ENCODE measurements at regions not wholly inside any gene's neighbourhood (a gene's known extent, or its start where the extent isn't known, plus 50 kb on each side); places are given as distances from the start of the nearest gene placed in this dataset.

DNA sequence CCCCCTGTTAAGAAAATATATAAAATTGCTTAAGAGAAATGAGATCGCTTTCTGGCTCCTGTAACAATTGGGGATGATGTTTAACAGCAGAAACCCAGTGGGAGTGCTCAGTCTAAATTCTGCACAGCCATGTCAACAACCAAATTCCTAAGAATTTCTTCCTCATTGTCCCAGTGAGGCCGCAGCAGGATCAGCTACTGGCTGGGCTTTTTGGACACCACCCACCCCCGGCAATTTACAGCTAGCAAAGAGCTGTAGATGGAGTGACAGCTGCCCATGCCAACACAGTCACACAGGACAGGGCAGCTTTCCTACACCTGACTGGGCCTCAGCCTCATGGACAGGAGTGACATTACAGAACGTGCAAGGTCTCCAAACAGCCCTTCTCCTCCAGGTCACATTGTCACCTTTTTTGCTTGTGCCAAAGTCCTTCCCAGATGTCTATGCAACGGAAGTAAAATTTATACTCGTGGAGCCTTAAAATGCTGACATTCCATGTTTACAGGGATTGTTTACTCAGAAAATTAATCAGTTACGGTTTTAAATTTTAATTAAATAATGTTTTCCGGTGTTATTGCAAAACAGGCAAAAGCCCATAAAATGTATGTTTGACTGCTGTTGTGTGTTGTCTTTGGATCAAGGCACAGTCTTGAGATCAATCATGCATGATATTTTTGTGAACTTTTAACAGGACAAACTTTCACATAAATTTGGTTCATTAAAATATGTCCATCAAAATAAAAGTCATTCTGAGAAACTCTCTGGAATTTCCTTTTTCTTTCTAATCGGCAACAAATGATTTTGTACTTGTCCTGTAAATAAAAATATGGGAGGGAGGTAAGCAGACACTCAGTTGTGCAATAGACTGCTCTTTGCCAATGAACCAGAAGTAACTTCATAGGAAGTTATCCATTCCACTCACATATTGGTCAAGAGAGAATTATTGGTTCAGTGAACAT, 943.2 kb downstream of the MCTP2 start:
- H2AFZ ChIP-seq (ENCODE audit: control insufficient read depth, low read length), result no peak overlapping the region
- no peak for FAIRE-seq
- dilution Hi-C loops (cut with MboI; ENCODE audit: extremely low pct_ligation_motif_present, low sequenced_read_pairs), result no loop called here

DNA sequence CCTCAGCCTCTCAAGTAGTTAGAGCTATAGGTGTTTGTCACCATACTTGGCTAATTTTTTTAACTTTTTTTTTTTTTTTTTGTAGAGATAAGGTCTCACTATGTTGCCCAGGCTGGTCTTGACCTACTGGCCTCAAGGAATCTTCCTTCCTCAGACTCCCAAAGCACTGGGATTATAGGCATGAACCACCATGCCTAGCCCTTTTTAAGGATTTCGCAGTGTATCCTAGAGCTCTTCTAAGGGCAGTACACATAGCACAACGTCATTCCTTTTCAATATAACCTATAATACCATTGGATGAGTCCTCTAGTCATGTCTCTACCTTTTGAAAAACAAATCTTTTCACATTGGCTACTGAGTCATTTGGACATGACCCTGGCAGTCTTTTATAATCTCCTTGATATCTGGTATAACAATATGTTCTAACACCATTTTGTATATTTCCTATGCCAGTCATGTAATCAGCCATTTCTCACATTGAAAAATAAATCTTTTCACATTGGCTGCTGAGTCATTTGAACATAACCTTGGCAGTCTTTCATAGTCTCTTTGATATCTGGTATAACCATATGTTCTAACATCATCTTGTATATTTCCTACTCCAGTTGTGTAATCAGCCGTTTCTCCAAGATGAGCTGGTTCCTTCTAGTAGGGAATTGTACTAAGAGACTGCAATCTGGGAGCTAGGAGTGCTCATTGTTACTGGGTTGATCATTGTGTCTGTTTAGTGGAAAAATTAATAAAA, 944.7 kb downstream of the MCTP2 start:
- Histone ChIP-seq H3K27ac (ENCODE audit: control insufficient read depth, insufficient read depth, low read length) (no peak overlapping the region), H3K9me3 (ENCODE audit: control insufficient read depth, low read depth, low read length) (no peaks in the 10 kb centered on the region), H3K79me2 (ENCODE audit: control insufficient read depth, insufficient read depth, low read length) (no peaks in the 10 kb centered on the region), H3K9me1 (ENCODE audit: control insufficient read depth, extremely low read depth, insufficient read depth, low read length) (no peaks in the 10 kb centered on the region), H3K4me2 (ENCODE audit: control insufficient read depth, extremely low read depth, insufficient read depth, low read depth, low read length) (no peak overlapping the region), H2AFZ (ENCODE audit: control insufficient read depth, low read length) (no peak overlapping the region), H3K36me3 (ENCODE audit: control insufficient read depth in 2 of 2, extremely low read depth in 1 of 2, insufficient read depth in 2 of 2, low read length in 2 of 2) (no peaks in the 10 kb centered on the region), H3K27me3 (ENCODE audit: control insufficient read depth, extremely low read depth, insufficient read depth, low read length) (no peaks in the 10 kb centered on the region), H3K4me1 (ENCODE audit: control insufficient read depth, extremely low read depth, insufficient read depth, low read length) (no peaks in the 10 kb centered on the region), H3K4me3 (ENCODE audit: control insufficient read depth in 2 of 3, extremely low read depth in 1 of 3, insufficient read depth in 2 of 3, low read depth in 1 of 3, low read length in 3 of 3) (no peak overlapping the region), H4K20me1 (ENCODE audit: control insufficient read depth, extremely low read depth, insufficient read depth, low read length) (no peaks in the 10 kb centered on the region), H3K9ac (ENCODE audit: control insufficient read depth, extremely low read depth, insufficient read depth, low read length) (no peak overlapping the region)
- DNase-seq (ENCODE audit: low read depth, low spot score) (no peak), FAIRE-seq (no peak)
- dilution Hi-C loops (cut with MboI; ENCODE audit: extremely low pct_ligation_motif_present, low sequenced_read_pairs), result no loop called here
- no peak for TF ChIP-seq EZH2 (IDR thresholded peaks at IDR 0.05; ENCODE audit: low read length)
- TF ChIP-seq, protein P1, sequence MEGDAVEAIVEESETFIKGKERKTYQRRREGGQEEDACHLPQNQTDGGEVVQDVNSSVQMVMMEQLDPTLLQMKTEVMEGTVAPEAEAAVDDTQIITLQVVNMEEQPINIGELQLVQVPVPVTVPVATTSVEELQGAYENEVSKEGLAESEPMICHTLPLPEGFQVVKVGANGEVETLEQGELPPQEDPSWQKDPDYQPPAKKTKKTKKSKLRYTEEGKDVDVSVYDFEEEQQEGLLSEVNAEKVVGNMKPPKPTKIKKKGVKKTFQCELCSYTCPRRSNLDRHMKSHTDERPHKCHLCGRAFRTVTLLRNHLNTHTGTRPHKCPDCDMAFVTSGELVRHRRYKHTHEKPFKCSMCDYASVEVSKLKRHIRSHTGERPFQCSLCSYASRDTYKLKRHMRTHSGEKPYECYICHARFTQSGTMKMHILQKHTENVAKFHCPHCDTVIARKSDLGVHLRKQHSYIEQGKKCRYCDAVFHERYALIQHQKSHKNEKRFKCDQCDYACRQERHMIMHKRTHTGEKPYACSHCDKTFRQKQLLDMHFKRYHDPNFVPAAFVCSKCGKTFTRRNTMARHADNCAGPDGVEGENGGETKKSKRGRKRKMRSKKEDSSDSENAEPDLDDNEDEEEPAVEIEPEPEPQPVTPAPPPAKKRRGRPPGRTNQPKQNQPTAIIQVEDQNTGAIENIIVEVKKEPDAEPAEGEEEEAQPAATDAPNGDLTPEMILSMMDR (optimal IDR thresholded peaks at IDR 0.05 in 1 of 3, IDR thresholded peaks at IDR 0.05 in 1 of 3, conservative IDR thresholded peaks at IDR 0.05 in 1 of 3; ENCODE audit: extremely low read depth in 1 of 3, insufficient read depth in 2 of 3, low read length in 3 of 3), result no peak

More for the DNA sequence above, 943.2 kb downstream of the MCTP2 start:
- DNase-seq (ENCODE audit: low read depth, low spot score), result no peak
- Histone ChIP-seq H3K9ac (ENCODE audit: control insufficient read depth, extremely low read depth, insufficient read depth, low read length) (no peak overlapping the region), H3K27me3 (ENCODE audit: control insufficient read depth, extremely low read depth, insufficient read depth, low read length) (no peaks in the 10 kb centered on the region), H3K9me3 (ENCODE audit: control insufficient read depth, low read depth, low read length) (no peaks in the 10 kb centered on the region), H3K4me3 (ENCODE audit: control insufficient read depth in 2 of 3, extremely low read depth in 1 of 3, insufficient read depth in 2 of 3, low read depth in 1 of 3, low read length in 3 of 3) (no peak overlapping the region), H4K20me1 (ENCODE audit: control insufficient read depth, extremely low read depth, insufficient read depth, low read length) (no peaks in the 10 kb centered on the region), H3K27ac (ENCODE audit: control insufficient read depth, insufficient read depth, low read length) (no peak overlapping the region), H3K4me2 (ENCODE audit: control insufficient read depth, extremely low read depth, insufficient read depth, low read depth, low read length) (no peak overlapping the region), H3K36me3 (ENCODE audit: control insufficient read depth in 2 of 2, extremely low read depth in 1 of 2, insufficient read depth in 2 of 2, low read length in 2 of 2) (no peaks in the 10 kb centered on the region), H3K9me1 (ENCODE audit: control insufficient read depth, extremely low read depth, insufficient read depth, low read length) (no peaks in the 10 kb centered on the region), H3K79me2 (ENCODE audit: control insufficient read depth, insufficient read depth, low read length) (no peaks in the 10 kb centered on the region), H3K4me1 (ENCODE audit: control insufficient read depth, extremely low read depth, insufficient read depth, low read length) (no peaks in the 10 kb centered on the region)
- TF ChIP-seq, protein P1 (optimal IDR thresholded peaks at IDR 0.05 in 1 of 3, IDR thresholded peaks at IDR 0.05 in 1 of 3, conservative IDR thresholded peaks at IDR 0.05 in 1 of 3; ENCODE audit: extremely low read depth in 1 of 3, insufficient read depth in 2 of 3, low read length in 3 of 3), result no peak
- TF ChIP-seq EZH2 (IDR thresholded peaks at IDR 0.05; ENCODE audit: low read length), result no peak

All from keratinocyte (primary cell).